ENCODE measurements at regions not wholly inside any gene's neighbourhood (a gene's known extent, or its start where the extent isn't known, plus 50 kb on each side); places are given as distances from the start of the nearest gene placed in this dataset.

- TF ChIP-seq, protein P1, sequence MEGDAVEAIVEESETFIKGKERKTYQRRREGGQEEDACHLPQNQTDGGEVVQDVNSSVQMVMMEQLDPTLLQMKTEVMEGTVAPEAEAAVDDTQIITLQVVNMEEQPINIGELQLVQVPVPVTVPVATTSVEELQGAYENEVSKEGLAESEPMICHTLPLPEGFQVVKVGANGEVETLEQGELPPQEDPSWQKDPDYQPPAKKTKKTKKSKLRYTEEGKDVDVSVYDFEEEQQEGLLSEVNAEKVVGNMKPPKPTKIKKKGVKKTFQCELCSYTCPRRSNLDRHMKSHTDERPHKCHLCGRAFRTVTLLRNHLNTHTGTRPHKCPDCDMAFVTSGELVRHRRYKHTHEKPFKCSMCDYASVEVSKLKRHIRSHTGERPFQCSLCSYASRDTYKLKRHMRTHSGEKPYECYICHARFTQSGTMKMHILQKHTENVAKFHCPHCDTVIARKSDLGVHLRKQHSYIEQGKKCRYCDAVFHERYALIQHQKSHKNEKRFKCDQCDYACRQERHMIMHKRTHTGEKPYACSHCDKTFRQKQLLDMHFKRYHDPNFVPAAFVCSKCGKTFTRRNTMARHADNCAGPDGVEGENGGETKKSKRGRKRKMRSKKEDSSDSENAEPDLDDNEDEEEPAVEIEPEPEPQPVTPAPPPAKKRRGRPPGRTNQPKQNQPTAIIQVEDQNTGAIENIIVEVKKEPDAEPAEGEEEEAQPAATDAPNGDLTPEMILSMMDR (IDR thresholded peaks at IDR 0.05 in 4 of 5, conservative IDR thresholded peaks at IDR 0.05 in 1 of 5): no peak
- no peak for TF ChIP-seq POLR2A (IDR thresholded peaks at IDR 0.05)
- Histone ChIP-seq H3K4me3 (no peak overlapping the region), H3K9me3 (no peaks in the 10 kb centered on the region), H3K27ac (peak overlapping the region; percentile 66 to 76 (median 70)), H3K4me1 (peaks cover 20 to 21% of the 10 kb centered on the region in 2 donors), H3K36me3 (no peaks in the 10 kb centered on the region), H3K27me3 (no peaks in the 10 kb centered on the region)
- DNase-seq: no peak
- intact Hi-C loops (cut with DNase I; ENCODE audit: low total_unique reads) (loop anchor here (5.0 kb wide), 1 partner anchor 94 kb away; no protein-coding TSS in a partner anchor), in situ Hi-C loops (cut with MboI; ENCODE audit: low sequenced_read_pairs in 4 of 4) (no loop called here)
- ATAC-seq: no peak
Observed at GRCh38 chr7:27032839-27033238, 63.0 kb downstream of the HOXA1 start.

DNA sequence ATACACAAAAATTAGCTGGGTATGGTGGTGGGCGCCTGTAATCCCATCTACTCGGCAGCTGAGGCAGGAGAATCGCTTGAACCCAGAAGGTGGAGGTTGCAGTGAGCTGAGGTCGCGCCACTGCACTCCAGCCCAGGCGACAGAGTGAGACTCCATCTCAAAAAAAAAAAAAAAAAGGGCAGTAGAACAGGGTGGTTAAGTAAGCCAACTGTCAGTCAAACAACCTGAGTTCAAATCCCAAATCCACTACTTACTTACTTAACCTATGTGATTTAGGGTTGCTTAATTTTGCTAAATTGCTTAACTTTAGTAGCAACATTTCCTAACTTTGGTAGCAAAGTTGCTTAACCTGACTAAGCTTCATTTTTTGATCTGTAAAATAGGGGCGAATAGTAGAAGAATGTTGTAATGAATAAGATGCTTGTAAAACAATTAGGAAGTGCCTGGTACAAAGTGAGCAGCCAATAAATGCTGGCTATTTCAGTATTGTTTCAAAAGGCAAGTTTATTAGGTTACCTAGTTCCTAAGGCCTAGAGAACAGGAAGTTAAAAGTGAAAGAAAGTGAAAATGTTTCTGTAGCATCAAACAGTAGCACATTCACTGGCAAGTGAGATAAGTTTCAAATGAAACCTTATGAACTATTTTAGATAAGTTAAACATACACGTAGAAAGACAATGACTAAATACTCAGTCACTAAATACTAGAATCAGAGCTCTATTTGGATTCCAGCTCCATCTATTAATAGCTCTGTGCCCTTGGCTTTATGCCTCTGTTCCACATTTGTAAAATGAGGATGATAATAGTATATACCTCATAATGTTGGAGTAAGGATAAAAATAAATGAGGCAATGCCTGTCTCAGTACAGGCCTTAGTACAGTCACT is 64.3 kb downstream of the HOXA1 start:
- in situ Hi-C loops (cut with MboI; ENCODE audit: low sequenced_read_pairs in 4 of 4): no loop called here
- Histone ChIP-seq H3K9me3 (no peaks in the 10 kb centered on the region), H3K27ac (peak overlapping the region; percentile 66 to 76 (median 70)), H3K4me1 (peaks cover 20 to 21% of the 10 kb centered on the region in 2 donors), H3K4me3 (peak overlapping the region in 1 of 4 donors; percentile 9), H3K36me3 (no peaks in the 10 kb centered on the region), H3K27me3 (no peaks in the 10 kb centered on the region)
- intact Hi-C loops (cut with DNase I; ENCODE audit: low total_unique reads): loop anchor here (5.0 kb wide), 1 partner anchor 96 kb away; no protein-coding TSS in a partner anchor
- DNase-seq (peak in 1 of 2 donors; percentile 29), ATAC-seq (peak; percentile 96)
- no peak for TF ChIP-seq POLR2A (IDR thresholded peaks at IDR 0.05)
- TF ChIP-seq, protein P1 (IDR thresholded peaks at IDR 0.05 in 4 of 5, conservative IDR thresholded peaks at IDR 0.05 in 1 of 5): no peak

- DNase-seq (no peak), ATAC-seq (no peak)
- TF ChIP-seq, protein P1 (IDR thresholded peaks at IDR 0.05 in 4 of 5, conservative IDR thresholded peaks at IDR 0.05 in 1 of 5): no peak
- TF ChIP-seq POLR2A (IDR thresholded peaks at IDR 0.05): no peak
- intact Hi-C loops (cut with DNase I; ENCODE audit: low total_unique reads) (loop anchor here (5.0 kb wide), 1 partner anchor 97 kb away; no protein-coding TSS in a partner anchor), in situ Hi-C loops (cut with MboI; ENCODE audit: low sequenced_read_pairs in 4 of 4) (no loop called here)
- H3K4me1 ChIP-seq: peaks cover 20 to 21% of the 10 kb centered on the region in 2 donors
- H3K36me3 ChIP-seq: no peaks in the 10 kb centered on the region
- H3K27me3 ChIP-seq: no peaks in the 10 kb centered on the region
- peak overlapping the region in 3 of 4 donors; percentile 70 to 76 (median 71) for H3K27ac ChIP-seq
- no peaks in the 10 kb centered on the region for H3K9me3 ChIP-seq
- no peak overlapping the region for H3K4me3 ChIP-seq
Observed at GRCh38 chr7:27030393-27031050, 65.3 kb downstream of the HOXA1 start.

DNA sequence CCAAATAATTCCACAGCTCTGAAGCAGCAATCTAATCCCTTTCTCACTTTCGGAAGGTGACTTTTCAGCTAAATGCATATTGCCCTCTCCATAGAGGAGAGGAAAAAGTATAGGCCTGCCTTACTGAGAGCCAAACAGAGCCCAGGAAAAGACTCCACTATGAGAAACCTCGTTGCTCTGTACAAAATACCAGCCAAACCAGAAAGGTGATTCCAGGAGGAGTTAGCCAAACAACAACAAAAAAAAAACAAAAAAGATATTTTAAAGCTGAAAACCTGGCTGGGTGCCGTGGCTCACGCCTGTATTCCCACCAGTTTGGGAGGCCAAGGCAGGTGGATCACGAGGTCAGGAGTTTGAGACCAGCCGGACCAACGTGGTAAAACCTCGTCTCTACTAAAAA is 70.5 kb downstream of the HOXA1 start:
- in situ Hi-C loops (cut with MboI; ENCODE audit: low sequenced_read_pairs in 4 of 4) (no loop called here), intact Hi-C loops (cut with DNase I; ENCODE audit: low total_unique reads) (no loop called here)
- no peaks in the 10 kb centered on the region for H3K9me3 ChIP-seq
- no peaks in the 10 kb centered on the region for H3K36me3 ChIP-seq
- no peaks in the 10 kb centered on the region for H3K4me1 ChIP-seq
- ATAC-seq: no peak
- H3K27ac ChIP-seq: no peak overlapping the region
- no peak overlapping the region for H3K4me3 ChIP-seq
- no peak for TF ChIP-seq POLR2A (IDR thresholded peaks at IDR 0.05)
- TF ChIP-seq, protein P1 (IDR thresholded peaks at IDR 0.05 in 4 of 5, conservative IDR thresholded peaks at IDR 0.05 in 1 of 5): no peak
- H3K27me3 ChIP-seq: no peaks in the 10 kb centered on the region
- no peak for DNase-seq
